Immature natural killer cell (primary cell): ENCODE measurements at regions not wholly inside any gene's neighbourhood (a gene's known extent, or its start where the extent isn't known, plus 50 kb on each side); places are given as distances from the start of the nearest gene placed in this dataset.
"Not testable (repeated sequence)": the region's sequence is repeated elsewhere in the genome, so short reads cannot be mapped to it uniquely, and the experiment has no call there.

ENCODE experiments used
- DNase-seq, 3 donors: peaks; one replicate each; pipeline ENCODE4 v3.0.0; 2022; ENCODE audit warnings: mixed read lengths in 1 of 3
- H3K27ac Mint-ChIP-seq, 6 donors: one replicate each; pipeline ENCODE4 v1.8.0; 2020; ENCODE audit warnings: mixed read lengths in 6 of 6, mild to moderate bottlenecking in 5 of 6, inconsistent platforms in 4 of 6, moderate library complexity in 3 of 6
- H3K27me3 Mint-ChIP-seq, 3 donors: one replicate each; pipeline ENCODE4 v1.8.0; 2020 to 2021; ENCODE audit warnings: low read depth in 3 of 3, mild to moderate bottlenecking in 3 of 3, mixed read lengths in 3 of 3, moderate library complexity in 3 of 3, inconsistent platforms in 1 of 3
- H3K36me3 Mint-ChIP-seq, 3 donors: one replicate each; pipeline ENCODE4 v1.8.0; 2020; ENCODE audit warnings: mixed read lengths in 3 of 3, inconsistent platforms in 2 of 3, mild to moderate bottlenecking in 2 of 3
- H3K4me1 Mint-ChIP-seq, 2 donors: one replicate each; pipeline ENCODE4 v1.8.0; 2020; ENCODE audit warnings: inconsistent platforms in 2 of 2, mild to moderate bottlenecking in 2 of 2, mixed read lengths in 2 of 2, moderate library complexity in 1 of 2
- H3K4me3 Mint-ChIP-seq, 5 donors: one replicate each; pipeline ENCODE4 v1.8.0; 2020; ENCODE audit warnings: mild to moderate bottlenecking in 5 of 5, mixed read lengths in 5 of 5, inconsistent platforms in 3 of 5, moderate library complexity in 3 of 5
- H3K9me3 Mint-ChIP-seq, 6 donors: one replicate each; pipeline ENCODE4 v1.8.0; 2020; ENCODE audit warnings: mild to moderate bottlenecking in 6 of 6, mixed read lengths in 6 of 6, inconsistent platforms in 4 of 6, moderate library complexity in 3 of 6

- peaks cover 0 to 9% (median 5%) of the 10 kb centered on the region in 3 donors for H3K27me3 Mint-ChIP-seq
- H3K9me3 Mint-ChIP-seq = no peaks in the 10 kb centered on the region
- no peaks in the 10 kb centered on the region for H3K36me3 Mint-ChIP-seq
- no peak for DNase-seq
- H3K4me3 Mint-ChIP-seq = no peak overlapping the region
- H3K27ac Mint-ChIP-seq = no peak overlapping the region
- peaks cover 26 to 28% of the 10 kb centered on the region in 2 donors for H3K4me1 Mint-ChIP-seq
Observed at GRCh38 chr17:77616254-77616731, 342.2 kb upstream of the TNRC6C start.

DNA sequence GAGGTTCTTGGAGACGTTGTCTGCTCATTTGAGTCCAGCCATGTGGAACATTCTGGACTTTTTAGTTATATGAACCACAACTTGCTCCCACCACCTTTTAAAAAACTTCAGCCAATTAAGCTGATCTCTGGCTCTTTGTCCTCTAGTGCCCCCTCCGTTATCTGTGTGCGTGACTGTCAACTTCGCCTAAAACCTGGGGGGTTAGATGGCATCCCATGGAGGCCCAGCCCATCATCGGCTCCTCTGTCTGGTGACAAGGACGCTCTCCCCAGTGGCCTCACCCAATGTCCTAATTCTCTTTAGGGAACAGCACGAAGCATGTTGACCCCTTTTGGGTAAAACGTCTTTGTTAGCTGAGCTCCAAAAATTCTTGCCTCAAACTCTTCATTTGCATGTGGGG, 341.0 kb upstream of the TNRC6C start:
- H3K36me3 Mint-ChIP-seq = no peaks in the 10 kb centered on the region
- no peaks in the 10 kb centered on the region for H3K9me3 Mint-ChIP-seq
- no peak for DNase-seq
- H3K4me3 Mint-ChIP-seq = no peak overlapping the region
- H3K27ac Mint-ChIP-seq = no peak overlapping the region
- H3K27me3 Mint-ChIP-seq = peaks cover 0 to 9% (median 5%) of the 10 kb centered on the region in 3 donors
- peaks cover 16 to 20% of the 10 kb centered on the region in 2 donors for H3K4me1 Mint-ChIP-seq

DNA sequence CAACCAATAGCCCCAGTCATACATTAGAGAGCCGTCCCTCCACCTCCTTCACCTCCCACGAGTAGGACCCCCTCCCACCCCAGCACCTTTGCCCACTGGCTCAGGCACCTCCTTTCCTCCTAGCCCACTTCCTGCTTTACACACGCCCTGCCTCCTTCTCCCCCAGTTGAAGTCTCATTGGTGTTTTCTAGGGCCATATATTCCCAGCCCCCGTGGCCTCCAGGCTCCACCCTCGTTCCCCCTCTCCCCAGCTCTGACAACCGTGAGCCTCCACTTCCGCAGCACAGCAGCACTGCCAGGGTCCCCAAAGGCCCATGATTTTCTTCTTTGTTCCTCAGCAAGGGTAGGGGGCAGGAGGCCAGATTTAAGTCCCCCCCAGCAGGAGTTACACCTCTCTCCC, 340.3 kb upstream of the TNRC6C start:
- no peak for DNase-seq
- Mint-ChIP-seq H3K4me1 (peaks cover 16 to 20% of the 10 kb centered on the region in 2 donors), H3K9me3 (no peaks in the 10 kb centered on the region), H3K36me3 (no peaks in the 10 kb centered on the region), H3K4me3 (peak overlapping the region in 2 of 5 donors; percentile 17 to 31), H3K27ac (peak overlapping the region in 1 of 6 donors; percentile 75), H3K27me3 (peaks cover 0 to 9% (median 5%) of the 10 kb centered on the region in 3 donors)

DNA sequence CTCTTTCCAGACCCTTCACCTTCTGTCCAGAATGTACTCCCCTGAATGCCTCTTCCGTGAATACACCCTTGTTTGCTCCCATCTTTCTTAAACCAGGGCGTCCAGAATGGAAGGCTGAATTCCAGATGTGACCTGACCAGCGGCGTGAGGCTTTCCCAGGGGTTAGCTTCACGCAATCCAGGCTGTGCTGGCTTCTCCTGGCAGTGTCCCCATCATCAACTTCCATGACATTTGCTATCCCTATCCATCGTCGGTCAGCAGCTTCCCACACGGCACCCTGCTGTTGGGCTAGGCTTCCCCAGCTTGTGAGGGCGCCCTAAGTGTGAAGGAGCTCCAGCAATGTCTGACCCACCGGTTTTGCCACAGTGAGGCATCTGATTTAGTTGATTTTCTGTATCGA, 339.8 kb upstream of the TNRC6C start:
- no peak for DNase-seq
- H3K36me3 Mint-ChIP-seq = no peaks in the 10 kb centered on the region
- H3K4me1 Mint-ChIP-seq = peaks cover 16 to 20% of the 10 kb centered on the region in 2 donors
- peaks cover 0 to 7% (median 5%) of the 10 kb centered on the region in 3 donors for H3K27me3 Mint-ChIP-seq
- peak overlapping the region in 1 of 5 donors; percentile 20 for H3K4me3 Mint-ChIP-seq
- no peaks in the 10 kb centered on the region for H3K9me3 Mint-ChIP-seq
- H3K27ac Mint-ChIP-seq = no peak overlapping the region

DNA sequence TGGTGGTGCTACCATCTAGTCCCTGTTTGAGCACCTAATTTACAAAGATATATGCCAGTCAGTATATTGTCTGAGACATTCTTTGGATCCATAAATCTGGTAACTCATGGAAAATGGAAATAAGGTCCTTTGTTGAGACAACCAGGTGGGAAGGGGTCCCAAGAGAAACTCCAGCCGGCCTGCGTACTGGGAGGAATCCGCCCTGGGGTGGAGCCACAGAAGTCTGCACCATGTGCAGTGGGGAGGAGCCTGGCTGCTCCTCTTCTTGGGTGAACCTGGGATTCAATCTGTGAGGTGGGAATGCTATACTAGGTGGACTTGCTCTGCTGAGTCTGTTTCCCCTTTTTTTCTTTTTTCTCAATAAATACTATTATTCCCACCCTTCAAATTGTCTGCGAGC, 339.2 kb upstream of the TNRC6C start:
- no peak overlapping the region for H3K4me3 Mint-ChIP-seq
- no peaks in the 10 kb centered on the region for H3K36me3 Mint-ChIP-seq
- no peak overlapping the region for H3K27ac Mint-ChIP-seq
- peaks cover 16 to 20% of the 10 kb centered on the region in 2 donors for H3K4me1 Mint-ChIP-seq
- H3K27me3 Mint-ChIP-seq = peaks cover 0 to 6% (median 5%) of the 10 kb centered on the region in 3 donors
- DNase-seq = no peak
- H3K9me3 Mint-ChIP-seq = no peaks in the 10 kb centered on the region

DNA sequence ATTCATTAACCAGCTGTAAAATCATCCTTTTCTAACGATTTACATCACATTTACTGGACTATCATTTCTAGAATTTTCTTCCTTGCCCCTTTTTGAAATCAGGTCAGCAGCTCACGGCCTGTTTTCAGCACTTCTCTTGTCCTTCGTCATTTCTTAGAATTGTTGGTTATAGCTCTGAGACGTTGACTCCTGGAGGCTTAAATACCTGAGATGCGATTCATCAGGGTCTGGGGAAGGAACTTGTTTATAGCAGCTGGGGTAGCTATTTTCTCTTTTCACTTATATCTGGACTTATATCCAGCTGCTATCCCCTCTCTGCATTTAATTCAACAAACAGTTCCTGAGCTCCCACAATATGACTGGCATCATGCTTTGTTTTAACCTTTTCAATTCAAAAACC, 338.7 kb upstream of the TNRC6C start:
- Mint-ChIP-seq H3K27ac (no peak overlapping the region), H3K27me3 (peaks cover 0 to 6% (median 5%) of the 10 kb centered on the region in 3 donors), H3K4me3 (no peak overlapping the region), H3K36me3 (no peaks in the 10 kb centered on the region), H3K9me3 (no peaks in the 10 kb centered on the region), H3K4me1 (peaks cover 16 to 20% of the 10 kb centered on the region in 2 donors)
- DNase-seq = no peak

- no peak for DNase-seq
- no peaks in the 10 kb centered on the region for H3K36me3 Mint-ChIP-seq
- H3K27me3 Mint-ChIP-seq = peaks cover 0 to 8% (median 5%) of the 10 kb centered on the region in 3 donors
- H3K4me3 Mint-ChIP-seq = no peak overlapping the region
- H3K27ac Mint-ChIP-seq = no peak overlapping the region
- H3K9me3 Mint-ChIP-seq = no peaks in the 10 kb centered on the region
- peaks cover 16 to 20% of the 10 kb centered on the region in 2 donors for H3K4me1 Mint-ChIP-seq
Observed at GRCh38 chr17:77620282-77620681, 338.2 kb upstream of the TNRC6C start.

GRCh38 chr17:77622084-77622483, 336.4 kb upstream of the TNRC6C start:
- H3K4me1 Mint-ChIP-seq = peaks cover 16% of the 10 kb centered on the region in 2 donors
- H3K27me3 Mint-ChIP-seq, H3K27ac Mint-ChIP-seq, H3K4me3 Mint-ChIP-seq, H3K36me3 Mint-ChIP-seq, DNase-seq, H3K9me3 Mint-ChIP-seq: not testable (repeated sequence)

DNA sequence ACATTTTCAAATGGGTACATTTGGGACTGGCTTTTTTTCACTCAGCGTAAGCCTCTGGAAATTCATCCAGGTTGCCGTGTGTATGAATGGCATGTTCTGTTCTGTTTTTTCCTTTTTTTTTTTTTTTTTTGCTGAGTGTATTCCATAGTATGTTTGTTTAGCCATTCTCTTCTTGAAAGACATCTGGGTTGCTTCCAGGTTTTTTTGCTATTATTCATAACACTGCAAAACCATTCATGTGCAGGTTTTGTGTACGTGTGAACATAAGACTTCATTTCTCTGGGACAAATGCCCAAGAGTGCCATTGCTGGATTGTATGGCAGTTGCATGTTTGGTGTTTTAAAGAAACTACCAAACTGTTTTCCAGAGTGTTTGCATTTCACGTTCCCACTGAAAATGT, 335.9 kb upstream of the TNRC6C start:
- Mint-ChIP-seq H3K27me3 (peaks cover 0 to 9% (median 4%) of the 10 kb centered on the region in 3 donors), H3K36me3 (peaks cover 0 to 3% (median 0%) of the 10 kb centered on the region in 3 donors), H3K9me3 (peaks cover 3 to 8% (median 7%) of the 10 kb centered on the region in 6 donors), H3K27ac (no peak overlapping the region), H3K4me1 (peaks cover 15% of the 10 kb centered on the region in 2 donors), H3K4me3 (no peak overlapping the region)
- no peak for DNase-seq

GRCh38 chr17:77623321-77623720, 335.2 kb upstream of the TNRC6C start:
- H3K27me3 Mint-ChIP-seq, H3K36me3 Mint-ChIP-seq, H3K27ac Mint-ChIP-seq, H3K4me1 Mint-ChIP-seq, H3K4me3 Mint-ChIP-seq, DNase-seq: not testable (repeated sequence)
- H3K9me3 Mint-ChIP-seq = peaks cover 3 to 12% (median 9%) of the 10 kb centered on the region in 6 donors

DNA sequence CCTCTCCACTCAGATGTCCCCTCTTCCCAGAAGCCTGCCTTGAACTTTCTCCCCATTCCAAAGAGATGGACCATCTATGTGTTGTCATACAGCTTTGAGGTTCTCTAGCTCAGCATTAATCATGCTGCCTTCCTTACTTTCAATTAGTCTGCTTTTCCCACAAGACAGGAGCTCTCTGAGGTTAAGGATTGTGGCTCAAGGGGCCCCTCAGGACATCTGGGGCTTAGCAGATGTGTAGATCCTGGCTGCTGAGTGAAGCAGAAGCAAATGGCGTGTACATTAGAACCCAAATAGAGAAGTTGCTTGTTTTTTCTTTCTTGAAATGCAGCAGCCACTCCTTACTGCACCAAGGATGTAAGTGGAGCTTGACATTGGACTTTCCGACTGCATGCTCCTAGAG, 330.5 kb upstream of the TNRC6C start:
- Mint-ChIP-seq H3K27ac (no peak overlapping the region), H3K36me3 (peaks cover 0 to 3% (median 0%) of the 10 kb centered on the region in 3 donors), H3K27me3 (peaks cover 2 to 10% (median 6%) of the 10 kb centered on the region in 3 donors), H3K9me3 (peaks cover 3 to 12% (median 9%) of the 10 kb centered on the region in 6 donors), H3K4me3 (no peak overlapping the region), H3K4me1 (no peaks in the 10 kb centered on the region)
- no peak for DNase-seq

DNA sequence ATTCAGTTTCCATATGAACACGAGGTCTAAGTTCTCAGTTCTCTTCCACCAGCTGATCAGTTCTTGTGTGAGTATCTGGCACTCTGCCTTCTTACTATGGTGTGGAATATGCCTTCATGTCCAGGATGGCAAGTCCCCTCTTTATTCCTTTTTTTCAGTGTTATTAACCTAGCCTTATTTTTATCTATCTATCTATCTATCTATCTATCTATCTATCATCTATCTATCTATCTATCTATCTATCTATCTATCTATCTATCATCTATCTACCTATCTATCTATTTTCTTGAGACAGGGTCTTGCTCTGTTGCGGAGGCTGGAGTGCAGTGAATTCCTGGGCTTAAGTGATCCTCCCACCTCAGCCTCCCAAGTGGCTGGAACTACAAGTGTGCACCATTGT, 329.2 kb upstream of the TNRC6C start:
- not testable (repeated sequence) for H3K4me3 Mint-ChIP-seq, H3K27ac Mint-ChIP-seq, DNase-seq, H3K4me1 Mint-ChIP-seq, H3K36me3 Mint-ChIP-seq
- Mint-ChIP-seq H3K27me3 (peaks cover 2 to 10% (median 6%) of the 10 kb centered on the region in 3 donors), H3K9me3 (peaks cover 3 to 12% (median 9%) of the 10 kb centered on the region in 6 donors)

GRCh38 chr17:77631307-77631706, 327.2 kb upstream of the TNRC6C start:
- H3K4me1 Mint-ChIP-seq = no peaks in the 10 kb centered on the region
- H3K4me3 Mint-ChIP-seq = no peak overlapping the region
- no peak for DNase-seq
- peaks cover 0 to 3% (median 0%) of the 10 kb centered on the region in 3 donors for H3K36me3 Mint-ChIP-seq
- no peak overlapping the region for H3K27ac Mint-ChIP-seq
- peaks cover 3 to 12% (median 9%) of the 10 kb centered on the region in 6 donors for H3K9me3 Mint-ChIP-seq
- peaks cover 2 to 10% (median 3%) of the 10 kb centered on the region in 3 donors for H3K27me3 Mint-ChIP-seq

- Mint-ChIP-seq H3K36me3 (no peaks in the 10 kb centered on the region), H3K4me3 (no peak overlapping the region), H3K9me3 (peaks cover 0 to 5% (median 4%) of the 10 kb centered on the region in 6 donors), H3K27me3 (peaks cover 2 to 6% (median 3%) of the 10 kb centered on the region in 3 donors), H3K4me1 (no peaks in the 10 kb centered on the region), H3K27ac (no peak overlapping the region)
- DNase-seq = no peak
Observed at GRCh38 chr17:77632619-77633018, 325.9 kb upstream of the TNRC6C start.

- Mint-ChIP-seq H3K4me3 (no peak overlapping the region), H3K9me3 (no peaks in the 10 kb centered on the region), H3K27ac (no peak overlapping the region), H3K36me3 (no peaks in the 10 kb centered on the region), H3K27me3 (peaks cover 0 to 5% (median 0%) of the 10 kb centered on the region in 3 donors), H3K4me1 (no peaks in the 10 kb centered on the region)
- no peak for DNase-seq
Observed at GRCh38 chr17:77634710-77635109, 323.8 kb upstream of the TNRC6C start.
